CD4-positive, CD25-positive, alpha-beta regulatory T cell (primary cell): ENCODE measurements at regions not wholly inside any gene's neighbourhood (a gene's known extent, or its start where the extent isn't known, plus 50 kb on each side); places are given as distances from the start of the nearest gene placed in this dataset.

Source experiments
- ATAC-seq, 2 donors: fragments of 150-1000 bp; cut with Tn5 transposase; one replicate each; pipeline ENCODE4 v1.10.0; 2021; ENCODE audit warnings: low read depth in 2 of 2, moderate number of reproducible peaks in 2 of 2, moderate library complexity in 1 of 2
- DNase-seq, 3 donors: peaks; one replicate each; pipeline versions ENCODE4 v3.0.0 to v3.0.0-alpha.2; 2012 to 2022; ENCODE audit warnings: mixed read lengths in 1 of 3
- H3K27ac ChIP-seq: one replicate; pipeline ENCODE4 v1.7.0; 2013; ENCODE audit warnings: mild to moderate bottlenecking, low read length; ENCODE audit not compliant: insufficient read depth, poor library complexity, severe bottlenecking
- H3K27me3 ChIP-seq: one replicate; pipeline ENCODE4 v1.7.0; 2013; ENCODE audit warnings: low read length; ENCODE audit not compliant: control insufficient read depth, insufficient read depth
- H3K36me3 ChIP-seq: one replicate; pipeline ENCODE4 v1.7.0; 2013; ENCODE audit warnings: mild to moderate bottlenecking, low read length, moderate library complexity; ENCODE audit not compliant: control insufficient read depth, insufficient read depth
- H3K4me1 ChIP-seq: 2 replicates; pipeline ENCODE4 v1.7.0; 2013; ENCODE audit warnings: mild to moderate bottlenecking, low read length; ENCODE audit not compliant: insufficient read depth, control insufficient read depth, poor library complexity, severe bottlenecking
- H3K4me3 ChIP-seq: one replicate; pipeline ENCODE4 v1.7.0; 2013; ENCODE audit warnings: low read depth, mild to moderate bottlenecking, low read length, moderate library complexity
- H3K9me3 ChIP-seq, 2 experiments: 1 replicate in 1 of 2; 2 replicates in 1 of 2; pipeline ENCODE4 v1.7.0; 2013; ENCODE audit warnings: low read length in 2 of 2, mild to moderate bottlenecking in 1 of 2, moderate library complexity in 1 of 2; ENCODE audit not compliant: control insufficient read depth in 2 of 2
- H3K27ac Mint-ChIP-seq, 3 donors: one replicate each; pipeline ENCODE4 v1.8.0; 2020 to 2022; ENCODE audit warnings: mild to moderate bottlenecking in 3 of 3, mixed read lengths in 3 of 3, moderate library complexity in 2 of 3
- H3K27me3 Mint-ChIP-seq: one replicate; pipeline ENCODE4 v1.8.0; 2022; ENCODE audit warnings: mild to moderate bottlenecking, mixed read lengths
- H3K36me3 Mint-ChIP-seq: one replicate; pipeline ENCODE4 v1.8.0; 2020; ENCODE audit warnings: mixed read lengths
- H3K4me1 Mint-ChIP-seq, 4 donors: one replicate each; pipeline ENCODE4 v1.8.0; 2020 to 2022; ENCODE audit warnings: mixed read lengths in 4 of 4, mild to moderate bottlenecking in 1 of 4
- H3K4me3 Mint-ChIP-seq, 4 donors: one replicate each; pipeline ENCODE4 v1.8.0; 2020 to 2022; ENCODE audit warnings: mild to moderate bottlenecking in 4 of 4, mixed read lengths in 4 of 4, moderate library complexity in 3 of 4
- H3K9me3 Mint-ChIP-seq, 7 donors: one replicate each; pipeline ENCODE4 v1.8.0; 2020 to 2022; ENCODE audit warnings: mixed read lengths in 7 of 7, mild to moderate bottlenecking in 3 of 7, moderate library complexity in 2 of 7

DNA sequence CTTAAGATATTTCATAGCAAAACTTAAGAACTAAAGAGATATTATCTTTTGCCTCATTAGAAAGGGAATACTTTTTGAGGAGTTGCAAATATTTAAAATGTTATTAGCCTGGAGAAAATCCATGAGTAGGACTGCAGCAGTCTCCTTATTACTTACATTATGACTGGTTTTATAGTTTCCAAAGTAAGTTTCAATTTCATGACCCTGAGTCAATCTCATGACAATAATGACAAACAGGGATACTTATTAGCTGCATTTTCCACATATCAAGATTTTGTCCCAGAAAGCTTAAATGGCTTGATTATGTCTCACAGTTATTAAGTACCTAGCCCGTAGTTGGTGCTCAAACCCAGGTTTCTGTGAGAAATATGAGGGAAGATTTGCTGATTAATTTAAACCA, 150.8 kb upstream of the ZEB2 start:
- ATAC-seq = no peak
- H3K9me3 ChIP-seq = no peaks in the 10 kb centered on the region
- no peaks in the 10 kb centered on the region for H3K4me1 ChIP-seq
- Mint-ChIP-seq H3K4me3 (no peak overlapping the region), H3K9me3 (peaks cover 0 to 2% (median 0%) of the 10 kb centered on the region in 7 donors), H3K27ac (no peak overlapping the region), H3K27me3 (peaks cover 8% of the 10 kb centered on the region), H3K36me3 (no peaks in the 10 kb centered on the region), H3K4me1 (no peaks in the 10 kb centered on the region)
- H3K27me3 ChIP-seq = no peaks in the 10 kb centered on the region
- H3K36me3 ChIP-seq = no peaks in the 10 kb centered on the region
- no peak overlapping the region for H3K27ac ChIP-seq
- no peak overlapping the region for H3K4me3 ChIP-seq
- no peak for DNase-seq

DNA sequence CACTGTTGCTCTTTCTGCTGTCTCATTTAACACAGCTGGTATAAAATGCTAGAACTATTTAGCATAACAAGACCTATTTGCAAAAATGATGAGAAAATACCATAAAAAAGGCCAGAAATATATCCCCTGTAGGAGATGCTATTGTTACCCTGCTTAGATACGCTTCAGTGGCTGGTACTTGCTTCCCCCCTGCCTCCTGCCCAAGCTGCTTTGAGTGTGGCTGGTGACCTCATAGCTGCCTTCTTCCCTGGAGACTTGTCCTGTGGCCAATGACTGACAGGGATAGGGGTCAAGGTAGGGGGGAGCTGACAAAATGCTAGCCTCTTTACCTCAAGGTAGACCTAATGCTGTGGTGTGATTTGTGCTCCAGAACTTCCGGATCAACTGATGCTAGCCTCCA, 150.2 kb upstream of the ZEB2 start:
- Mint-ChIP-seq H3K36me3 (no peaks in the 10 kb centered on the region), H3K4me3 (no peak overlapping the region), H3K4me1 (no peaks in the 10 kb centered on the region), H3K27ac (no peak overlapping the region), H3K9me3 (peaks cover 0 to 2% (median 0%) of the 10 kb centered on the region in 7 donors), H3K27me3 (peaks cover 8% of the 10 kb centered on the region)
- ATAC-seq = no peak
- Histone ChIP-seq H3K9me3 (no peaks in the 10 kb centered on the region), H3K27ac (no peak overlapping the region), H3K36me3 (no peaks in the 10 kb centered on the region), H3K4me1 (no peaks in the 10 kb centered on the region), H3K27me3 (no peaks in the 10 kb centered on the region), H3K4me3 (no peak overlapping the region)
- no peak for DNase-seq

DNA sequence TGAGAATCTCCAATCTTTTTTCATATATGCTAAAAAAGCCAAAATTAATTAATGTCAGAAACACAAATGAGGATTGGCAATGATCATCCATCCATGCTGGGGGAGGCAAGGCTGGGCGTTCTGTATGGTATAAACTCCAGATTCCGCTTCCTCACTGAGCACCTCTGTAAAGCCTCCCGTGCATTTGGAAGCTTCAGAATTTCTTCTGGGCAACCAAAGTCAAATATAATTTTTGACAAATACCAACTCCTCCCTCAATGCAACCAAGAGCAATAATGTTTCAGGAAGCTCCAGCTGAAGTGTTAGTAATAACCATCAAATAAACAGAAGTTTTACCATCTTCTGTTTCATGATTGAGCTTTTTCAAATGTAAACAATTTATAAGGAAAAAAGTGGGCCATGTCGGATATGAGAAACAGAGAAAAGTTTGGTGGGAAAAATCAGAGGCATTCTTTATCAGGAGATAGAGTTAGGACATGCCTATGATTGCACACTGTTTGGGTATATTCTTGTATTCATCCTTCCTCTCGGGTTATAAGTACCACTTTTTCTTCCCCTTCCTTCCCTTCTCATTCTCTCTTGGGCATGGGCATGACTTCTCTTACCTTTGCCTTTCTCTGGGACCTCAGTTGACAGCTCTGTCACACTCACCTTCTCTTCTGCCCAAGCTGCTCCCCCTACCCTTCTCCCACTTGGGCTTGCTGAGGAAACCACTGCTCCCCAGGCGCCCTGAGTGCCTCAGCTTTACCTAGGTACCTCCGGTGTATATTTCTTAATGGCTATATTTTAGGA, 149.5 kb upstream of the ZEB2 start:
- Histone ChIP-seq H3K4me3 (no peak overlapping the region), H3K27me3 (no peaks in the 10 kb centered on the region), H3K4me1 (no peaks in the 10 kb centered on the region), H3K9me3 (no peaks in the 10 kb centered on the region), H3K27ac (no peak overlapping the region), H3K36me3 (no peaks in the 10 kb centered on the region)
- Mint-ChIP-seq H3K4me3 (no peak overlapping the region), H3K36me3 (no peaks in the 10 kb centered on the region), H3K4me1 (no peaks in the 10 kb centered on the region), H3K9me3 (peaks cover 0 to 2% (median 0%) of the 10 kb centered on the region in 7 donors), H3K27ac (peak overlapping the region in 1 of 3 donors; percentile 21), H3K27me3 (peaks cover 8% of the 10 kb centered on the region)
- ATAC-seq = no peak
- no peak for DNase-seq

DNA sequence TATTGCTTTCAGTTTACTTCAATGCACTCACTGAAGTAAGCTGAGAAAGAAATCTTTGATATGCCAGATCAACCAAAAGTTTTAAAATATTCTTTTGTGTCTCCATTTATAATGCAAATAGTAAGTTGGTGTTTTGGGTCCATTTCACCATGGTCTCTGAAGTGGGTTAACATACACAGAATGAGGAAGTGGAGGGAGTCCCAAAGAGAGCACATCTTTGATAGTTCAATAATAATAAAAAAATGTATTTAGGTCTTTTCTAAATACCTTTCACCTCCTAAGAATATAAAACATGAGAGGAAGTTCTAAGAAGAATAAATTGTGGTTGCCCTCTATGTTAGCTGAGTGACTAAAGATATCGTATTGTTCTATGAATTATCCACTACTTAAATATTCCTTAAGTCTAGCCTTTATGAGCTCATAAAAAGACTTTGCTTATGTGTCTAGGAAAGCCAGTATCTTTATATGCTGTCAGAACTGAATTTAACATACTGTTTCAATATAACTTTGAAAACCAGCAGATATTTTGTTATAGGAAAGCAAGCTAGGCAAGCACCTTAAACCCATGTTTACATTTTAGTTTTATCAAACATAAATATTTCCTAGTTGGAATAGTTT, 148.7 kb upstream of the ZEB2 start:
- Mint-ChIP-seq H3K27me3 (peaks cover 11% of the 10 kb centered on the region), H3K27ac (no peak overlapping the region), H3K36me3 (no peaks in the 10 kb centered on the region), H3K4me3 (no peak overlapping the region), H3K4me1 (no peaks in the 10 kb centered on the region), H3K9me3 (peaks cover 0 to 2% (median 0%) of the 10 kb centered on the region in 7 donors)
- H3K4me1 ChIP-seq = no peaks in the 10 kb centered on the region
- no peaks in the 10 kb centered on the region for H3K9me3 ChIP-seq
- peaks cover under 1% of the 10 kb centered on the region for H3K27me3 ChIP-seq
- no peaks in the 10 kb centered on the region for H3K36me3 ChIP-seq
- no peak overlapping the region for H3K27ac ChIP-seq
- ATAC-seq (no peak), DNase-seq (no peak)
- H3K4me3 ChIP-seq = no peak overlapping the region

DNA sequence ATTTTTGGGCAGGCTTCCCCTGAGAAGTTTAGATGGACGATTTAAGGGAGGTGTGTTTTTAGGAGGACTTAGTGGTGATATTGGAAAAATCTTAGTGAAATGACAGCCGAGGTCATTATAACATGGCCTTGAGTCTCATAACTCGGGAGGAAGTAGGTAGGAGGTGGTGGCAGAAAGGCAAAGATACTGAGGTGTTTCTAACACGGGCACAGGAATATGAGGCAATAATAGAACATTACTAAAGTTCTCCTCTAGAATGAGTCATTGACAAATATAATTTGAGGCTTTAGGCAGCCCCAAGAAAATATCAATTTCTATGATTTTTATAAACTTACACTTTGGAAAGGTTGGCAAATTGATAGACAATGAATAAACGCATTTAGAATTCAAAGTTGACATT, 146.1 kb upstream of the ZEB2 start:
- Mint-ChIP-seq H3K9me3 (peaks cover 0 to 2% (median 0%) of the 10 kb centered on the region in 7 donors), H3K27me3 (peaks cover 20% of the 10 kb centered on the region), H3K36me3 (no peaks in the 10 kb centered on the region), H3K27ac (no peak overlapping the region), H3K4me1 (no peaks in the 10 kb centered on the region), H3K4me3 (no peak overlapping the region)
- no peaks in the 10 kb centered on the region for H3K36me3 ChIP-seq
- H3K4me3 ChIP-seq = no peak overlapping the region
- no peak overlapping the region for H3K27ac ChIP-seq
- ATAC-seq (no peak), DNase-seq (no peak)
- H3K4me1 ChIP-seq = no peaks in the 10 kb centered on the region
- no peaks in the 10 kb centered on the region for H3K9me3 ChIP-seq
- H3K27me3 ChIP-seq = peaks cover 3% of the 10 kb centered on the region

DNA sequence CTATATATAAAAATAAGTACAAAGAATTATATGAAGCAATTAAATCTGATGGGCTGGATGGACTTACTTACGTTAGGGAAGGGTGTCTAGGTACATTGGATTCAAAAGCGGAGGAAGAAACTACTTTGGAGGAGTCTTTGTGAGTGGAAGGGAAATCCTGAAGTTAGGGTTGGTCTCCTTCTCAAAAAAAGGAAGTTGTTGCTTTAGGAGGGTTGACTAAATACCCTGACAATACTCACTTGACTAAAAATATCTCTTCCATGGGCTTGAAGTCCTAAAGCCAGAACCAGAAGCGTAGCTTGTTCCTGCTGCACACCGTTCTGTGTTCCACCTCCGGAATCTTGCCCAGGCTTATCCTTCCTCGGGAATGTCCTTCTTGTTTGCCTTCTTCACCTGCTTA, 143.3 kb upstream of the ZEB2 start:
- ATAC-seq (no peak), DNase-seq (no peak)
- Histone ChIP-seq H3K27ac (no peak overlapping the region), H3K9me3 (no peaks in the 10 kb centered on the region), H3K36me3 (no peaks in the 10 kb centered on the region), H3K4me3 (no peak overlapping the region), H3K27me3 (peaks cover 5% of the 10 kb centered on the region), H3K4me1 (no peaks in the 10 kb centered on the region)
- H3K27me3 Mint-ChIP-seq = peaks cover 18% of the 10 kb centered on the region
- H3K27ac Mint-ChIP-seq = no peak overlapping the region
- no peak overlapping the region for H3K4me3 Mint-ChIP-seq
- H3K9me3 Mint-ChIP-seq = peaks cover 0 to 2% (median 0%) of the 10 kb centered on the region in 7 donors
- no peaks in the 10 kb centered on the region for H3K4me1 Mint-ChIP-seq
- H3K36me3 Mint-ChIP-seq = no peaks in the 10 kb centered on the region

DNA sequence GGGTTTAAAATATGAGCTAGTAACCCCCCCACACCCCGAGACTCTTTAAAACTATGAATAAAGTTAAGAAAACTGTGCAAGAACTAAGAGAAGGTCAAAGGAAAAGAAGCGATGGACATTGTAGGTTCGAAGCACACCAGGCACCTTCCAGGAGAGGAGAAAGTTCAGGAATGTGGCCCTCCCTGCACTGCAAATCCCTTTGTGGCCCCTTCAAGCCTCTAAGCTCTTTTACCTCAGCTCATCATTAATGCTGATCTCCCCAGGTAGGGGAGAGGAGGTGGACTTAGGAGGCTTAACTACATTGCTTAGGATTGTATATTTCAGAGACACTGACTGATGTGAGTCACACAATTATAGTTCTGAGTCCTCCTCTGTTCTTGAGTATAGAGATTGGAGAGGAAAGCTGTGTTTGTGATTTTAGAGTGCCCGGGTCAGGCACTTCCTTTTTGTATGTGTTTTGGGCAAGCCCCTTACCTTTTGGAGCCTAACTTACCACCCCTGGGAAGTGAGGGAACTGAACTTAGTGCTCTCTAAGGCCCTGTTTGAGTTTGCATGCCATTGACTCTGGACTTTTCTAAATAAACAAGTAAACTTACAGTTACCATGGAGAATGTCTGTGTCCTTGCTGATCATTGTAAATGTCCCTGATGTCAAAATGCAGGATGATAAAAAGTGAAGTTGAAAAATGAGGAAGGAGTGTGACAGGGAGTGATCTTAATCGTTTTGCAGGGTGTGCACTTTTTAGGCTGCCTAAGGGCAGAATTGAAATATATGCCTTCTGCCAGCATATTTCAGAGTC, 140.8 kb upstream of the ZEB2 start:
- peak; percentile 28 to 32 for ATAC-seq
- no peak for DNase-seq
- no peak overlapping the region for H3K4me3 Mint-ChIP-seq

More for the DNA sequence above, 140.8 kb upstream of the ZEB2 start:
- Mint-ChIP-seq H3K4me1 (no peaks in the 10 kb centered on the region), H3K36me3 (no peaks in the 10 kb centered on the region), H3K9me3 (no peaks in the 10 kb centered on the region), H3K27ac (no peak overlapping the region), H3K27me3 (peaks cover 18% of the 10 kb centered on the region)
- Histone ChIP-seq H3K36me3 (no peaks in the 10 kb centered on the region), H3K4me1 (no peaks in the 10 kb centered on the region), H3K27me3 (peaks cover 5% of the 10 kb centered on the region), H3K4me3 (no peak overlapping the region), H3K9me3 (no peaks in the 10 kb centered on the region), H3K27ac (no peak overlapping the region)
